Thyroid gland (tissue), 4 donors: ENCODE measurements at regions not wholly inside any gene's neighbourhood (a gene's known extent, or its start where the extent isn't known, plus 50 kb on each side); places are given as distances from the start of the nearest gene placed in this dataset.

ENCODE experiments used
- DNase-seq, 2 donors: peaks; one replicate each; pipeline ENCODE4 v3.0.0-alpha.2; 2019
- H3K27ac ChIP-seq, 3 donors: fragments of 200-600 bp; sonication (generic); 1 replicate in 2 of 3; 2 replicates in 1 of 3; pipeline ENCODE4 v1.5.1; 2016 to 2019; ENCODE audit warnings: mild to moderate bottlenecking in 1 of 3, moderate library complexity in 1 of 3
- H3K27me3 ChIP-seq: fragments of 200-600 bp; sonication (generic); one replicate; pipeline ENCODE4 v1.5.1; 2019
- H3K36me3 ChIP-seq, 2 donors: fragments of 200-600 bp; sonication (generic); one replicate each; pipeline ENCODE4 v1.5.1; 2016 to 2019
- H3K4me1 ChIP-seq, 2 donors: fragments of 200-600 bp; sonication (generic); one replicate each; pipeline ENCODE4 v1.5.1; 2017 to 2019
- H3K4me3 ChIP-seq, 3 donors: fragments of 200-600 bp; sonication (generic); replicated peaks in 1 of 3; 1 replicate in 2 of 3; 2 replicates in 1 of 3; pipeline ENCODE4 v1.5.1; 2016; ENCODE audit warnings: mild to moderate bottlenecking in 1 of 3
- H3K9me3 ChIP-seq: fragments of 200-600 bp; sonication (generic); one replicate; pipeline ENCODE4 v1.5.1; 2017
- POLR2A ChIP-seq, 2 donors: fragments of 450-650 bp; IDR thresholded peaks; one replicate each; pipeline ENCODE4 v1.6.1; 2017; ENCODE audit warnings: antibody characterized with exemption in 2 of 2, mild to moderate bottlenecking in 2 of 2, moderate library complexity in 1 of 2
- WGBS, 2 donors: methylation state at CpG; one replicate each; pipeline ENCODE4 v1.1.5; 2017; 5-methylcytosine and 5-hydroxymethylcytosine counted together
- intact Hi-C: fragments of 100-400 bp; cut with DNase I; formaldehyde crosslinking; loops from one replicate; pipeline ENCODE4 v1.15.1; 2023
- TF ChIP-seq, protein P1 (sequence below), 6 experiments: fragments of 200-600 bp in 3 of 6; fragments of 450-650 bp in 3 of 6; sonication (generic) in 3 of 6; IDR thresholded peaks; one replicate each; pipeline ENCODE4 v1.5.1; 2016 to 2019; ENCODE audit warnings: antibody characterized with exemption in 6 of 6, mild to moderate bottlenecking in 2 of 6, inconsistent platforms in 1 of 6, moderate library complexity in 1 of 6

- no peak overlapping the region for H3K27ac ChIP-seq
- 77 to 81% methylated on average over 5 of the region's 5 CpGs for WGBS, 2 donors
- no peaks in the 10 kb centered on the region for H3K27me3 ChIP-seq
- no peaks in the 10 kb centered on the region for H3K9me3 ChIP-seq
- no peak for DNase-seq
- H3K4me1 ChIP-seq, result no peaks in the 10 kb centered on the region
- intact Hi-C loops, result no loop called here
- TF ChIP-seq, protein P1, sequence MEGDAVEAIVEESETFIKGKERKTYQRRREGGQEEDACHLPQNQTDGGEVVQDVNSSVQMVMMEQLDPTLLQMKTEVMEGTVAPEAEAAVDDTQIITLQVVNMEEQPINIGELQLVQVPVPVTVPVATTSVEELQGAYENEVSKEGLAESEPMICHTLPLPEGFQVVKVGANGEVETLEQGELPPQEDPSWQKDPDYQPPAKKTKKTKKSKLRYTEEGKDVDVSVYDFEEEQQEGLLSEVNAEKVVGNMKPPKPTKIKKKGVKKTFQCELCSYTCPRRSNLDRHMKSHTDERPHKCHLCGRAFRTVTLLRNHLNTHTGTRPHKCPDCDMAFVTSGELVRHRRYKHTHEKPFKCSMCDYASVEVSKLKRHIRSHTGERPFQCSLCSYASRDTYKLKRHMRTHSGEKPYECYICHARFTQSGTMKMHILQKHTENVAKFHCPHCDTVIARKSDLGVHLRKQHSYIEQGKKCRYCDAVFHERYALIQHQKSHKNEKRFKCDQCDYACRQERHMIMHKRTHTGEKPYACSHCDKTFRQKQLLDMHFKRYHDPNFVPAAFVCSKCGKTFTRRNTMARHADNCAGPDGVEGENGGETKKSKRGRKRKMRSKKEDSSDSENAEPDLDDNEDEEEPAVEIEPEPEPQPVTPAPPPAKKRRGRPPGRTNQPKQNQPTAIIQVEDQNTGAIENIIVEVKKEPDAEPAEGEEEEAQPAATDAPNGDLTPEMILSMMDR (IDR thresholded peaks at IDR 0.05), result no peak
- no peak for TF ChIP-seq POLR2A (IDR thresholded peaks at IDR 0.05)
- no peaks in the 10 kb centered on the region for H3K36me3 ChIP-seq
- H3K4me3 ChIP-seq, result no peak overlapping the region
Observed at GRCh38 chr5:85337435-85337834, 952.8 kb upstream of the EDIL3 start.

DNA sequence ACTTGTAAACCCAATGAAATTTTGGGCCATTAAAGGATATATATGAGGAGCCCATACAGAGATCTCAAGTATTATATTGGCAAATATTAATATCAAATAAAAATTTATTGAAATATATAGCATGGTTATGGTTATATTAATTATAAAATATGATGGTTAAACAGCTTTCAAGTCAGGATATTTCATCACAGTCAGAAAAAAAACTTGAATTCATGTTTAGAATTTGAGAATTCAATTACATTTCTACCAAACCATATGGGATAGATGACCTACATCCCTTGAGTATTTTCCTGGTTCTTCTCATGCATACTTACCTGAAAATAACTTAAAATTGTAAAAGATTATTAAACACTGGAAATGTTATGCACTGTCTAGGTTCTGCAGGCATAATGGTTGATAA lies 956.1 kb upstream of the EDIL3 start:
- intact Hi-C loops, result no loop called here
- no peaks in the 10 kb centered on the region for H3K4me1 ChIP-seq
- H3K4me3 ChIP-seq, result no peak overlapping the region
- no peaks in the 10 kb centered on the region for H3K9me3 ChIP-seq
- no peak for DNase-seq
- no peak for TF ChIP-seq POLR2A (IDR thresholded peaks at IDR 0.05)
- TF ChIP-seq, protein P1 (IDR thresholded peaks at IDR 0.05), result no peak
- no peaks in the 10 kb centered on the region for H3K27me3 ChIP-seq
- no peak overlapping the region for H3K27ac ChIP-seq
- H3K36me3 ChIP-seq, result no peaks in the 10 kb centered on the region

GRCh38 chr5:85345818-85346217 lies 961.1 kb upstream of the EDIL3 start:
- Histone ChIP-seq H3K4me3 (no peak overlapping the region), H3K27ac (no peak overlapping the region), H3K4me1 (no peaks in the 10 kb centered on the region), H3K27me3 (no peaks in the 10 kb centered on the region), H3K9me3 (no peaks in the 10 kb centered on the region), H3K36me3 (no peaks in the 10 kb centered on the region)
- WGBS, 2 donors, result 77 to 86% methylated on average over 2 of the region's 2 CpGs
- TF ChIP-seq, protein P1 (IDR thresholded peaks at IDR 0.05), result no peak
- no peak for TF ChIP-seq POLR2A (IDR thresholded peaks at IDR 0.05)
- intact Hi-C loops, result no loop called here
- DNase-seq, result no peak

GRCh38 chr5:85357309-85357708 lies 972.6 kb upstream of the EDIL3 start:
- WGBS, 2 donors, result 81 to 89% methylated on average over 1 of the region's 1 CpG
- TF ChIP-seq, protein P1 (IDR thresholded peaks at IDR 0.05), result no peak
- H3K27ac ChIP-seq, result no peak overlapping the region
- no peaks in the 10 kb centered on the region for H3K36me3 ChIP-seq
- H3K9me3 ChIP-seq, result no peaks in the 10 kb centered on the region
- no peak for DNase-seq
- no peaks in the 10 kb centered on the region for H3K4me1 ChIP-seq
- intact Hi-C loops, result no loop called here
- no peak overlapping the region for H3K4me3 ChIP-seq
- no peaks in the 10 kb centered on the region for H3K27me3 ChIP-seq

GRCh38 chr5:85375525-85375924 lies 990.8 kb upstream of the EDIL3 start:
- Histone ChIP-seq H3K4me1 (no peaks in the 10 kb centered on the region), H3K27me3 (no peaks in the 10 kb centered on the region), H3K27ac (no peak overlapping the region), H3K4me3 (no peak overlapping the region), H3K9me3 (no peaks in the 10 kb centered on the region), H3K36me3 (no peaks in the 10 kb centered on the region)
- no peak for DNase-seq
- intact Hi-C loops, result no loop called here
- WGBS, 2 donors, result 58 to 66% methylated on average over 4 of the region's 4 CpGs
- no peak for TF ChIP-seq POLR2A (IDR thresholded peaks at IDR 0.05)
- TF ChIP-seq, protein P1 (IDR thresholded peaks at IDR 0.05), result no peak
